Gastroesophageal sphincter (tissue), 4 donors: ENCODE measurements at regions not wholly inside any gene's neighbourhood (a gene's known extent, or its start where the extent isn't known, plus 50 kb on each side); places are given as distances from the start of the nearest gene placed in this dataset.
"Not testable (repeated sequence)": the region's sequence is repeated elsewhere in the genome, so short reads cannot be mapped to it uniquely, and the experiment has no call there.

ENCODE experiments used
- ATAC-seq: fragments of 150-250 bp; one replicate; pipeline ENCODE4 v1.9.1; 2016; ENCODE audit warnings: mild to moderate bottlenecking, moderate library complexity
- H3K27ac ChIP-seq, 4 donors: fragments of 200-600 bp; sonication (generic) in 3 of 4; 1 replicate in 3 of 4; 2 replicates in 1 of 4; pipeline ENCODE4 v1.5.1; 2016 to 2019
- H3K27me3 ChIP-seq: fragments of 200-600 bp; sonication (generic); one replicate; pipeline ENCODE4 v1.5.1; 2019
- H3K36me3 ChIP-seq, 2 donors: fragments of 200-600 bp; sonication (generic); one replicate each; pipeline ENCODE4 v1.5.1; 2019; ENCODE audit warnings: control low read depth in 1 of 2
- H3K4me1 ChIP-seq, 3 donors: fragments of 200-600 bp; sonication (generic); 1 replicate in 2 of 3; 2 replicates in 1 of 3; pipeline ENCODE4 v1.5.1; 2016 to 2019; ENCODE audit warnings: control low read depth in 2 of 3
- H3K4me3 ChIP-seq, 2 donors: fragments of 200-600 bp; sonication (generic); one replicate each; pipeline ENCODE4 v1.5.1; 2019; ENCODE audit warnings: mild to moderate bottlenecking in 1 of 2, moderate library complexity in 1 of 2
- H3K9me3 ChIP-seq, 3 donors: fragments of 200-600 bp; sonication (generic); one replicate each; pipeline ENCODE4 v1.5.1; 2017 to 2019; ENCODE audit warnings: control low read depth in 2 of 3
- CTCF ChIP-seq, 4 experiments: fragments of 200-600 bp in 2 of 4; fragments of 450-650 bp in 2 of 4; sonication (generic) in 1 of 4; IDR thresholded peaks; one replicate each; pipeline ENCODE4 v1.5.1; 2017 to 2019; ENCODE audit warnings: antibody characterized with exemption in 4 of 4, mild to moderate bottlenecking in 2 of 4, moderate library complexity in 2 of 4
- EP300 ChIP-seq: sonication (generic); formaldehyde crosslinking; IDR thresholded peaks from one replicate; pipeline ENCODE4 v1.6.1; 2017; ENCODE audit warnings: antibody characterized with exemption, mild to moderate bottlenecking
- POLR2A ChIP-seq, 2 donors: fragments of 450-650 bp; IDR thresholded peaks; one replicate each; pipeline ENCODE4 v1.6.1; 2017; ENCODE audit warnings: antibody characterized with exemption in 2 of 2, mild to moderate bottlenecking in 2 of 2, moderate library complexity in 1 of 2
- POLR2AphosphoS5 ChIP-seq: sonication (generic); formaldehyde crosslinking; IDR thresholded peaks from one replicate; pipeline ENCODE4 v1.6.1; 2017; ENCODE audit warnings: antibody characterized with exemption
- WGBS, 2 donors: methylation state at CpG; one replicate each; pipeline ENCODE4 v1.1.5; 2018; ENCODE audit warnings: low coverage in 1 of 2; 5-methylcytosine and 5-hydroxymethylcytosine counted together

- Histone ChIP-seq H3K36me3 (no peaks in the 10 kb centered on the region), H3K27me3 (no peaks in the 10 kb centered on the region), H3K9me3 (no peaks in the 10 kb centered on the region), H3K4me3 (no peak overlapping the region), H3K4me1 (peaks cover 0 to 37% (median 3%) of the 10 kb centered on the region in 3 donors), H3K27ac (peak overlapping the region in 2 of 4 donors; percentile 67 to 77)
- TF ChIP-seq POLR2A (IDR thresholded peaks at IDR 0.05) (no peak), POLR2AphosphoS5 (no peak), CTCF (IDR thresholded peaks at IDR 0.05) (no peak), EP300 (no peak)
- no peak for ATAC-seq
- WGBS, 2 donors, result 81 to 92% methylated on average over 2 of the region's 2 CpGs
These were observed 1185.6 kb upstream of the CELF4 start for GRCh38 chr18:38751211-38751610.

- Histone ChIP-seq H3K9me3 (no peaks in the 10 kb centered on the region), H3K27ac (no peak overlapping the region), H3K4me3 (no peak overlapping the region), H3K4me1 (peaks cover 0 to 37% (median 3%) of the 10 kb centered on the region in 3 donors), H3K27me3 (no peaks in the 10 kb centered on the region), H3K36me3 (no peaks in the 10 kb centered on the region)
- TF ChIP-seq CTCF (IDR thresholded peaks at IDR 0.05) (no peak), POLR2A (IDR thresholded peaks at IDR 0.05) (no peak), POLR2AphosphoS5 (no peak), EP300 (no peak)
- ATAC-seq, result no peak
- WGBS, 2 donors, result 64 to 84% methylated on average over 2 to 3 of the region's 3 CpGs
These were observed 1185.2 kb upstream of the CELF4 start for GRCh38 chr18:38750751-38751150.

- Histone ChIP-seq H3K4me1 (peaks cover 0 to 29% (median 3%) of the 10 kb centered on the region in 3 donors), H3K9me3 (no peaks in the 10 kb centered on the region)
- 82 to 92% methylated on average over 5 of the region's 5 CpGs for WGBS, 2 donors
These were observed 1181.6 kb upstream of the CELF4 start for GRCh38 chr18:38747153-38747552.

GRCh38 chr18:38720181-38720580 is 1154.6 kb upstream of the CELF4 start:
- ATAC-seq, H3K9me3 ChIP-seq, H3K36me3 ChIP-seq, H3K4me1 ChIP-seq, H3K4me3 ChIP-seq, H3K27ac ChIP-seq, H3K27me3 ChIP-seq: not testable (repeated sequence)
- 88 to 94% methylated on average over 2 of the region's 2 CpGs for WGBS, 2 donors

More at GRCh38 chr18:38747153-38747552, 1181.6 kb upstream of the CELF4 start:
- Histone ChIP-seq H3K27me3 (no peaks in the 10 kb centered on the region), H3K36me3 (no peaks in the 10 kb centered on the region), H3K4me3 (no peak overlapping the region), H3K27ac (no peak overlapping the region)
- TF ChIP-seq CTCF (IDR thresholded peaks at IDR 0.05) (no peak), POLR2A (IDR thresholded peaks at IDR 0.05) (no peak), EP300 (no peak), POLR2AphosphoS5 (no peak)
- ATAC-seq, result no peak

- no peak for ATAC-seq
- no peaks in the 10 kb centered on the region for H3K27me3 ChIP-seq
These were observed 1152.8 kb upstream of the CELF4 start for GRCh38 chr18:38718365-38718901.

More at GRCh38 chr18:38718365-38718901, 1152.8 kb upstream of the CELF4 start:
- H3K4me1 ChIP-seq, result no peaks in the 10 kb centered on the region
- WGBS, 2 donors, result 100% methylated on average over 1 of the region's 34 CpGs; no CpG with 5 or more reads in 1 of the 2 donors
- no peaks in the 10 kb centered on the region for H3K9me3 ChIP-seq
- TF ChIP-seq POLR2A (IDR thresholded peaks at IDR 0.05) (no peak), CTCF (IDR thresholded peaks at IDR 0.05) (no peak), POLR2AphosphoS5 (no peak), EP300 (no peak)
- H3K4me3 ChIP-seq, result no peak overlapping the region
- H3K27ac ChIP-seq, result no peak overlapping the region
- no peaks in the 10 kb centered on the region for H3K36me3 ChIP-seq
